Thyroid gland (tissue), 4 donors: ENCODE measurements at regions not wholly inside any gene's neighbourhood (a gene's known extent, or its start where the extent isn't known, plus 50 kb on each side); places are given as distances from the start of the nearest gene placed in this dataset.

ENCODE experiments used
- DNase-seq, 2 donors: peaks; one replicate each; pipeline ENCODE4 v3.0.0-alpha.2; 2019
- H3K27ac ChIP-seq, 3 donors: fragments of 200-600 bp; sonication (generic); 1 replicate in 2 of 3; 2 replicates in 1 of 3; pipeline ENCODE4 v1.5.1; 2016 to 2019; ENCODE audit warnings: mild to moderate bottlenecking in 1 of 3, moderate library complexity in 1 of 3
- H3K27me3 ChIP-seq: fragments of 200-600 bp; sonication (generic); one replicate; pipeline ENCODE4 v1.5.1; 2019
- H3K36me3 ChIP-seq, 2 donors: fragments of 200-600 bp; sonication (generic); one replicate each; pipeline ENCODE4 v1.5.1; 2016 to 2019
- H3K4me1 ChIP-seq, 2 donors: fragments of 200-600 bp; sonication (generic); one replicate each; pipeline ENCODE4 v1.5.1; 2017 to 2019
- H3K4me3 ChIP-seq, 3 donors: fragments of 200-600 bp; sonication (generic); replicated peaks in 1 of 3; 1 replicate in 2 of 3; 2 replicates in 1 of 3; pipeline ENCODE4 v1.5.1; 2016; ENCODE audit warnings: mild to moderate bottlenecking in 1 of 3
- H3K9me3 ChIP-seq: fragments of 200-600 bp; sonication (generic); one replicate; pipeline ENCODE4 v1.5.1; 2017
- CTCF ChIP-seq, 6 experiments: fragments of 200-600 bp in 3 of 6; fragments of 450-650 bp in 3 of 6; sonication (generic) in 3 of 6; IDR thresholded peaks; one replicate each; pipeline ENCODE4 v1.5.1; 2016 to 2019; ENCODE audit warnings: antibody characterized with exemption in 6 of 6, mild to moderate bottlenecking in 2 of 6, inconsistent platforms in 1 of 6, moderate library complexity in 1 of 6
- POLR2A ChIP-seq, 2 donors: fragments of 450-650 bp; IDR thresholded peaks; one replicate each; pipeline ENCODE4 v1.6.1; 2017; ENCODE audit warnings: antibody characterized with exemption in 2 of 2, mild to moderate bottlenecking in 2 of 2, moderate library complexity in 1 of 2
- WGBS, 2 donors: methylation state at CpG; one replicate each; pipeline ENCODE4 v1.1.5; 2017; 5-methylcytosine and 5-hydroxymethylcytosine counted together
- intact Hi-C: fragments of 100-400 bp; cut with DNase I; formaldehyde crosslinking; loops from one replicate; pipeline ENCODE4 v1.15.1; 2023

GRCh38 chr11:128204898-128205297, 382.5 kb downstream of the ETS1 start:
- Histone ChIP-seq H3K9me3 (no peaks in the 10 kb centered on the region), H3K27ac (no peak overlapping the region), H3K4me1 (peaks cover 0 to 13% of the 10 kb centered on the region in 2 donors), H3K36me3 (no peaks in the 10 kb centered on the region), H3K27me3 (no peaks in the 10 kb centered on the region), H3K4me3 (no peak overlapping the region)
- no peak for DNase-seq
- TF ChIP-seq POLR2A (IDR thresholded peaks at IDR 0.05) (no peak), CTCF (IDR thresholded peaks at IDR 0.05) (no peak)
- intact Hi-C loops = no loop called here
- WGBS, 2 donors = 92 to 98% methylated on average over 3 of the region's 3 CpGs

- Histone ChIP-seq H3K36me3 (no peaks in the 10 kb centered on the region), H3K4me3 (no peak overlapping the region), H3K27me3 (no peaks in the 10 kb centered on the region), H3K4me1 (no peaks in the 10 kb centered on the region), H3K9me3 (no peaks in the 10 kb centered on the region), H3K27ac (no peak overlapping the region)
- no peak for TF ChIP-seq CTCF (IDR thresholded peaks at IDR 0.05)
- no peak for TF ChIP-seq POLR2A (IDR thresholded peaks at IDR 0.05)
- WGBS, 2 donors = 70 to 71% methylated on average over 4 of the region's 4 CpGs
- intact Hi-C loops = no loop called here
- no peak for DNase-seq
Observed at GRCh38 chr11:128201801-128202200, 385.6 kb downstream of the ETS1 start.

- H3K27me3 ChIP-seq = no peaks in the 10 kb centered on the region
- no peaks in the 10 kb centered on the region for H3K9me3 ChIP-seq
- H3K36me3 ChIP-seq = no peaks in the 10 kb centered on the region
- intact Hi-C loops = no loop called here
- H3K27ac ChIP-seq = no peak overlapping the region
- H3K4me1 ChIP-seq = no peaks in the 10 kb centered on the region
- WGBS, 2 donors = 90 to 94% methylated on average over 5 of the region's 5 CpGs
- TF ChIP-seq POLR2A (IDR thresholded peaks at IDR 0.05) (no peak), CTCF (IDR thresholded peaks at IDR 0.05) (no peak)
- no peak overlapping the region for H3K4me3 ChIP-seq
- DNase-seq = no peak
Observed at GRCh38 chr11:128201009-128201408, 386.3 kb downstream of the ETS1 start.

GRCh38 chr11:128200467-128200866, 386.9 kb downstream of the ETS1 start:
- 66 to 84% methylated on average over 4 of the region's 4 CpGs for WGBS, 2 donors
- TF ChIP-seq POLR2A (IDR thresholded peaks at IDR 0.05) (no peak), CTCF (IDR thresholded peaks at IDR 0.05) (no peak)
- intact Hi-C loops = no loop called here
- H3K36me3 ChIP-seq = no peaks in the 10 kb centered on the region
- no peak overlapping the region for H3K27ac ChIP-seq
- no peak for DNase-seq
- H3K9me3 ChIP-seq = no peaks in the 10 kb centered on the region
- H3K4me3 ChIP-seq = no peak overlapping the region
- no peaks in the 10 kb centered on the region for H3K4me1 ChIP-seq
- H3K27me3 ChIP-seq = no peaks in the 10 kb centered on the region

- H3K4me1 ChIP-seq = no peaks in the 10 kb centered on the region
- no peak overlapping the region for H3K4me3 ChIP-seq
- no peaks in the 10 kb centered on the region for H3K9me3 ChIP-seq
- H3K36me3 ChIP-seq = no peaks in the 10 kb centered on the region
- no peaks in the 10 kb centered on the region for H3K27me3 ChIP-seq
- no peak for DNase-seq
- TF ChIP-seq CTCF (IDR thresholded peaks at IDR 0.05) = no peak
- no peak for TF ChIP-seq POLR2A (IDR thresholded peaks at IDR 0.05)
- H3K27ac ChIP-seq = no peak overlapping the region
- 85 to 93% methylated on average over 2 of the region's 2 CpGs for WGBS, 2 donors
- intact Hi-C loops = no loop called here
Observed at GRCh38 chr11:128198216-128198772, 389.1 kb downstream of the ETS1 start.
